ENCODE measurements at regions not wholly inside any gene's neighbourhood (a gene's known extent, or its start where the extent isn't known, plus 50 kb on each side); places are given as distances from the start of the nearest gene placed in this dataset.

- no peak overlapping the region for H3K4me3 ChIP-seq
- no peak overlapping the region for H2AFZ ChIP-seq
- intact Hi-C loops (cut with micrococcal nuclease; ENCODE audit: unreplicated experiment): no loop called here
- peaks cover 5% of the 10 kb centered on the region for H3K4me1 ChIP-seq (replicated peaks; ENCODE audit: insufficient read depth)
- no peaks in the 10 kb centered on the region for H3K36me3 ChIP-seq (ENCODE audit: low read depth)
- no peaks in the 10 kb centered on the region for H3K79me2 ChIP-seq (ENCODE audit: low read depth)
- TF ChIP-seq CTCF (conservative IDR thresholded peaks at IDR 0.05) (no peak), EZH2 (IDR thresholded peaks at IDR 0.05; ENCODE audit: low read depth) (no peak)
- no peaks in the 10 kb centered on the region for H3K27me3 ChIP-seq (ENCODE audit: insufficient read depth, low read depth)
- DNase-seq: peak in 1 of 2 experiments; percentile 84
- H3K9me2 ChIP-seq (ENCODE audit: insufficient read depth): no peaks in the 10 kb centered on the region
- H3K4me2 ChIP-seq: peak overlapping the region; percentile 22; the same call in 1 of the 2 replicates
- H3K9me3 ChIP-seq (ENCODE audit: insufficient read depth, low read depth): no peaks in the 10 kb centered on the region; the same call in 1 of the 2 replicates
- no TSS peak for BruUV-seq (replicated peaks)
- H3K27ac ChIP-seq: peak overlapping the region; percentile 52
- CTCF ChIA-PET: no interaction called here
- POLR2A ChIA-PET (ENCODE audit: unreplicated experiment): no interaction called here
- H4K20me1 ChIP-seq (ENCODE audit: insufficient read depth): no peaks in the 10 kb centered on the region
- H3F3A ChIP-seq (ENCODE audit: insufficient read depth, low read depth): no peaks in the 10 kb centered on the region
Observed at GRCh38 chrX:117376460-117376859, 740.1 kb downstream of the KLHL13 start.

GRCh38 chrX:117335209-117335608 is 781.4 kb downstream of the KLHL13 start:
- no peaks in the 10 kb centered on the region for H3K36me3 ChIP-seq (ENCODE audit: low read depth)
- TF ChIP-seq EZH2 (IDR thresholded peaks at IDR 0.05; ENCODE audit: low read depth): no peak
- TF ChIP-seq CTCF (conservative IDR thresholded peaks at IDR 0.05): no peak
- no peaks in the 10 kb centered on the region for H3K9me3 ChIP-seq (ENCODE audit: insufficient read depth, low read depth)
- no peaks in the 10 kb centered on the region for H3K79me2 ChIP-seq (ENCODE audit: low read depth)
- H3K4me3 ChIP-seq: no peak overlapping the region
- no peaks in the 10 kb centered on the region for H3K27me3 ChIP-seq (ENCODE audit: insufficient read depth, low read depth)
- H3K4me2 ChIP-seq: no peak overlapping the region
- H2AFZ ChIP-seq: no peak overlapping the region
- no peak overlapping the region for H3K27ac ChIP-seq
- intact Hi-C loops (cut with micrococcal nuclease; ENCODE audit: unreplicated experiment): no loop called here
- H3K9me2 ChIP-seq (ENCODE audit: insufficient read depth): no peaks in the 10 kb centered on the region; the same call in 1 of the 2 replicates
- H4K20me1 ChIP-seq (ENCODE audit: insufficient read depth): no peaks in the 10 kb centered on the region
- H3K4me1 ChIP-seq (replicated peaks; ENCODE audit: insufficient read depth): no peaks in the 10 kb centered on the region
- H3F3A ChIP-seq (ENCODE audit: insufficient read depth, low read depth): no peaks in the 10 kb centered on the region
- DNase-seq: peak in 1 of 2 experiments; percentile 44
- ChIA-PET POLR2A (ENCODE audit: unreplicated experiment) (no interaction called here), CTCF (no interaction called here)
- BruUV-seq (replicated peaks): no TSS peak

GRCh38 chrX:117327373-117327772 is 789.2 kb downstream of the KLHL13 start:
- CTCF ChIA-PET: no interaction called here
- Histone ChIP-seq H2AFZ (no peak overlapping the region), H3K4me2 (no peak overlapping the region), H3K4me3 (no peak overlapping the region), H3K36me3 (ENCODE audit: low read depth) (no peaks in the 10 kb centered on the region), H3K27me3 (ENCODE audit: insufficient read depth, low read depth) (no peaks in the 10 kb centered on the region), H4K20me1 (ENCODE audit: insufficient read depth) (no peaks in the 10 kb centered on the region), H3K27ac (no peak overlapping the region), H3K9me2 (ENCODE audit: insufficient read depth) (no peaks in the 10 kb centered on the region; the same call in 1 of the 2 replicates), H3K9me3 (ENCODE audit: insufficient read depth, low read depth) (no peaks in the 10 kb centered on the region), H3F3A (ENCODE audit: insufficient read depth, low read depth) (no peaks in the 10 kb centered on the region), H3K79me2 (ENCODE audit: low read depth) (no peaks in the 10 kb centered on the region), H3K4me1 (replicated peaks; ENCODE audit: insufficient read depth) (no peaks in the 10 kb centered on the region)
- POLR2A ChIA-PET (ENCODE audit: unreplicated experiment): no interaction called here
- DNase-seq: no peak
- no TSS peak for BruUV-seq (replicated peaks)
- no peak for TF ChIP-seq CTCF (conservative IDR thresholded peaks at IDR 0.05)
- no peak for TF ChIP-seq EZH2 (IDR thresholded peaks at IDR 0.05; ENCODE audit: low read depth)
- intact Hi-C loops (cut with micrococcal nuclease; ENCODE audit: unreplicated experiment): no loop called here
